ENCODE measurements at regions not wholly inside any gene's neighbourhood (a gene's known extent, or its start where the extent isn't known, plus 50 kb on each side); places are given as distances from the start of the nearest gene placed in this dataset.
"Not testable (repeated sequence)": the region's sequence is repeated elsewhere in the genome, so short reads cannot be mapped to it uniquely, and the experiment has no call there.

DNA sequence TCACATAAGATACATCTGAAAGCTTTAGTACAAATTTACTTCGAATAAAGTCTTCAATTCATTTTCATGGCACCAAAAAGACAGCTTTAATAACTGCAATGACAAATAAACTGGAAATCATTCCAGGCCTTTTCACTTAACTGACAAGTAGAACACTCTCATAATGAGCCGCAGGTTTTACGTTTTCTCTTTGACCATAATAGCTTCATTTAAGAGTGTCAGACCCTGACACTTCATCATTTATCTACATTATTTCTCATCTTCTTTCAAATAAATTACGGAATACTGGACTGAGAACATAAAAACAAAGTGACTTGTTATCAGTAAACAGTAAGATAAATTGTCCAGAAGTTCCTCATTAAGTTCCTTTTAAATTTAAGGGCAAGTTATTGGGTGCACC lies 1252.9 kb upstream of the ACVR2A start:
- DNase-seq (ENCODE audit: low spot score): no peak
- Mint-ChIP-seq H3K4me3 (no peak overlapping the region), H3K9me3 (no peaks in the 10 kb centered on the region), H3K27me3 (ENCODE audit: insufficient read depth) (no peaks in the 10 kb centered on the region), H3K4me1 (ENCODE audit: low read depth) (no peaks in the 10 kb centered on the region), H3K36me3 (ENCODE audit: low read depth) (no peaks in the 10 kb centered on the region), H3K27ac (no peak overlapping the region)
- intact Hi-C loops (cut with micrococcal nuclease): no loop called here

DNA sequence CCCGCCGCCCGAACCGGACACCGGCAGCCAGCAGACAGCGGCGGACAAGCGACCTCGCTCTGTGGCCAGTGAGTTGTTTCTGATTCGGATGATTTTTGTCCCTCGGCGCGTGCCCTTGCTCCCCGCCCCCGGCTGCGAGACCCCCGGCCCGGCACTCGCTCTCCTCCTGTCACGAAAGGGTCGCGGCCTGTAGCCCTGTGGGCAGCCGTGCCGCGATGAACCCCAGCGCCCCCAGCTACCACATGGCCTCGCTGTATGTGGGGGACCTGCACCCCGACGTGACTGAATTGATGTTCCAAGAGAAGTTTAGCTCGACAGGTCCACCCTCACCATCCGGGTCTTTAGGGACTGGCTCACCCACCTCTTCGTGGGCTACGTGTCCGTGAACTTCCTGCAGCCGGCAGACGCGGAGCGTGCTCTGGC lies 1257.5 kb upstream of the ACVR2A start:
- no peaks in the 10 kb centered on the region for H3K9me3 Mint-ChIP-seq
- H3K27me3 Mint-ChIP-seq (ENCODE audit: insufficient read depth): no peaks in the 10 kb centered on the region
- no peak for DNase-seq (ENCODE audit: low spot score)
- intact Hi-C loops (cut with micrococcal nuclease): no loop called here
- H3K36me3 Mint-ChIP-seq (ENCODE audit: low read depth): no peaks in the 10 kb centered on the region
- H3K4me3 Mint-ChIP-seq: no peak overlapping the region
- H3K4me1 Mint-ChIP-seq (ENCODE audit: low read depth): no peaks in the 10 kb centered on the region
- H3K27ac Mint-ChIP-seq: no peak overlapping the region

DNA sequence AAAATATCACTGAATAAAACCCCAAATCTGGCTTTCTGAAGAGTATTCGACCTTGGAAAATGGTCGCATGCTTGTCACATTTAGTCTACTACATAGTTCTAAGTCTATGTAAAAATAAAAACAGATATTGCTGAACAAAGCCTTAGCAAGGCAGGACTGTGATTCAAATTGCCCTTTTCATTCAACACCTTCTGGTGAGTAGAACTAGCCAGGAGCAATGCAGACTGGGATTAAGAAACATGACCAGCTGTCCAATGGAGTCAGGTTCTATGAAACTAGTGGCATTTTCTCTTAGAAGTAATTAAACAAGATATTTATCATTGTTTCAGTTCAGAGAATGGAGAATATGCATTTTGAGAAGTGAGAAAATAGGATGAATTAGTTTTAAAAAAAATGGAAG lies 1260.5 kb upstream of the ACVR2A start:
- Mint-ChIP-seq H3K27me3 (ENCODE audit: insufficient read depth) (no peaks in the 10 kb centered on the region), H3K9me3 (no peaks in the 10 kb centered on the region), H3K27ac (no peak overlapping the region), H3K4me3 (no peak overlapping the region), H3K36me3 (ENCODE audit: low read depth) (no peaks in the 10 kb centered on the region), H3K4me1 (ENCODE audit: low read depth) (no peaks in the 10 kb centered on the region)
- intact Hi-C loops (cut with micrococcal nuclease): no loop called here
- no peak for DNase-seq (ENCODE audit: low spot score)

DNA sequence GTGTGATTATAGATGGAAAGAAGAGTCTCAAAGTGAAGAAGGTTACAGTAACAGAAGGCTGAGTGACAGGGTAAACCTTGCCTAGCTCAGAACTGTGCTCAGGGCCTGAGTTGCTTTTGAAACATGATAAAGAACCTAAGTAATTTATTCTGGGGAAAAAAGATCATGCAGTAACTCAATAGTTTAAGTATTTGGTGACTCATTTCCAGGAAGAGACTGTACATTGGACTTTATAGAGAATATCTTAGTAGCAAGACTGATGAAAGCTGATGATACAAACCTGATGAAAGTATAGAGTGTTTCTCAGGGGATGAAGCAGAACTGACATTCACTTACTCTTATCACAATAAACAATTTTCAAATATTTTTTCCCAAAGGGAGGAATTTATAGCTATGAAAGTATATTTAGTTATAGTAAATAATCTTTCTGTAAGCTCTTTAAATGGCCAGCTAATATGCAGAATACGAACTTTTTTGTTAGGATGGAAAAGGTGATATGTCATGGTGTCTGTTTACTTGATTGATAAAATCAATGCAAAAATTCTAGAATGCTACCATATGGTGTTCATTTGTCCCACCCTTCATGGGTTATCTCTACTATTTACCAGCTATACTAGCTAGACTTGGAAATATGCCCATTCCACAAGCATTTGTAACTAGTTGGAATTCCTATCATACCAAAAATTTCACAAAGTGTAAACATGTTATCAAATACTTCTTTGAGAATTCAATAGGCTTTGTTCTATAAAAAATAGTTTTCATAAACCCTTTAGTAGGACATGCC lies 1265.5 kb upstream of the ACVR2A start:
- Mint-ChIP-seq H3K4me3 (no peak overlapping the region), H3K36me3 (ENCODE audit: low read depth) (no peaks in the 10 kb centered on the region), H3K27ac (no peak overlapping the region), H3K4me1 (ENCODE audit: low read depth) (no peaks in the 10 kb centered on the region), H3K9me3 (no peaks in the 10 kb centered on the region), H3K27me3 (ENCODE audit: insufficient read depth) (no peaks in the 10 kb centered on the region)
- DNase-seq (ENCODE audit: low spot score): no peak
- intact Hi-C loops (cut with micrococcal nuclease): no loop called here

DNA sequence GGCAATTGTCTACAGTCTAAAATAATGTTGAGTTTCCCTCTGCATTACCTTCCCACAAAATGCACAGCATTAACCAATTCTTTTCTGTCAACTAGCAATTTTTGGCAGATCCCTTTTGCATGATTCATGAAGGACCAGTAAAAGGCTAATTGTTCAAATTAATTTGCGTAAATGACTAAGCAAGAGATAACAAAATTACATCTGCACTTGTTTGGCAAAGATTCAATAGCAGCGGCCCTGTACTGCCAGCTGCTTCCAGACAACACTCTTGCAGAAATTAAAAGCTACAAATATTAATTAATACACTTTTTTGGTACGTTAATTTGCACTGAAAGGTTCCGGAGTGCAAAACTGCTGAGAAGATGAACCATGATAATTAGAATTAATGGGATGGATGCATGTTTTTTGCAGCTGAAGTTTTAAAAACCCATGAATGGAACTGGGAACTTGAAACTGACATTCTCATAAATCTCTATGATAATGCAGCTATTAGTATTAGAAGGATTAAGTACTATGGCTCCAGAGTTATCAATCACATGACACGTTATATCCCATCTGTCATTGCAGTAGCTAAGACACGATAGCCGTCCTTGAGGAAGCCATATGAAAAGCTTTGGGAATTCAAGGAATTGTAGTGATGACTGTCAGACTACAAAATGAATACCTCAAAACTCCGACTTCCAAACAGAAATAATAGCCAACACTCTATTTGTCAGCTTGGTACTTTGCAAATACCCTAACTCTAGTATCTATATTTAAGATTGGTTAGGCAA lies 1268.3 kb upstream of the ACVR2A start:
- Mint-ChIP-seq H3K4me3 (no peak overlapping the region), H3K9me3 (no peaks in the 10 kb centered on the region), H3K27ac (no peak overlapping the region), H3K4me1 (ENCODE audit: low read depth) (no peaks in the 10 kb centered on the region), H3K27me3 (ENCODE audit: insufficient read depth) (no peaks in the 10 kb centered on the region), H3K36me3 (ENCODE audit: low read depth) (no peaks in the 10 kb centered on the region)
- intact Hi-C loops (cut with micrococcal nuclease): no loop called here
- no peak for DNase-seq (ENCODE audit: low spot score)

DNA sequence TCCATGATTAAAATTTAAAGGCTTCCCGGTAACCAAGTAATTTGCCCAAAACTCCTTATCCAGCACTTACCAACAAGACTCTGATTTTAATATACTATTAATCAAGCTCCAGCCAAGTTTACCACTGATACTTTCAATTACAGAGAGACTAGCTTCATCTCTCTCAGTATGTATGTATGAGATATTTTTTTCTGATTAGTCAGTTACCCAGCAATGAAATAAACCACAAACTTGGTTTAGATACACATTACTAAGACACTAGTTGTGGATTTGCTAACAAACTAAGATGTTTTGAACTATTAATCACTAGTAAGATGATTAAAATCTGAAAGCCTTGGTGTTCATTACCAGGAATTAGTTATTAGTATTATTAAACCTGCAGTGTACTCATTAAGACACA lies 1272.2 kb upstream of the ACVR2A start:
- Mint-ChIP-seq H3K4me1 (ENCODE audit: low read depth) (no peaks in the 10 kb centered on the region), H3K27me3 (ENCODE audit: insufficient read depth) (peaks cover 2% of the 10 kb centered on the region), H3K36me3 (ENCODE audit: low read depth) (no peaks in the 10 kb centered on the region), H3K27ac (no peak overlapping the region), H3K9me3 (no peaks in the 10 kb centered on the region), H3K4me3 (no peak overlapping the region)
- no peak for DNase-seq (ENCODE audit: low spot score)
- intact Hi-C loops (cut with micrococcal nuclease): no loop called here

DNA sequence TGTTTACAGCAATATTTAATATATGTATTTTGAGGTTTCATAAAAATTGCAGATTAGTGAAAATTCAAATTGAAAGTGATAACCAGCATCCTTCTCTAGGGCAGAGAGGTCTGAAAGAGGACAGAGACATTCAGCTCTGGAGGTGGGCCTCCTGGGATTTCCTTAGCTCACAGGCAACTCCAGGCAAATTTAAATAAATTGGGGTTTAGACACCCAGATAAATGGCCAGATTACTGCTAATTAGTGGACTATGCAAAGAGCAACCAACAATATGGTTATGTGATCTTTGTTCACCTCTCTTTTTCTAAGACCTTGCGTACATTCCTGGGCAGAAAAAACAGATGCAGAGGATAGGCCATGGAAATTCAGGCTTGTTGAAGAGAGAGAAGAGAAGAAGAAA lies 1282.8 kb upstream of the ACVR2A start:
- no peak overlapping the region for H3K27ac Mint-ChIP-seq
- no peaks in the 10 kb centered on the region for H3K4me1 Mint-ChIP-seq (ENCODE audit: low read depth)
- intact Hi-C loops (cut with micrococcal nuclease): no loop called here
- H3K36me3 Mint-ChIP-seq (ENCODE audit: low read depth): no peaks in the 10 kb centered on the region
- no peak overlapping the region for H3K4me3 Mint-ChIP-seq
- H3K27me3 Mint-ChIP-seq (ENCODE audit: insufficient read depth): no peaks in the 10 kb centered on the region
- DNase-seq (ENCODE audit: low spot score): no peak
- no peaks in the 10 kb centered on the region for H3K9me3 Mint-ChIP-seq

DNA sequence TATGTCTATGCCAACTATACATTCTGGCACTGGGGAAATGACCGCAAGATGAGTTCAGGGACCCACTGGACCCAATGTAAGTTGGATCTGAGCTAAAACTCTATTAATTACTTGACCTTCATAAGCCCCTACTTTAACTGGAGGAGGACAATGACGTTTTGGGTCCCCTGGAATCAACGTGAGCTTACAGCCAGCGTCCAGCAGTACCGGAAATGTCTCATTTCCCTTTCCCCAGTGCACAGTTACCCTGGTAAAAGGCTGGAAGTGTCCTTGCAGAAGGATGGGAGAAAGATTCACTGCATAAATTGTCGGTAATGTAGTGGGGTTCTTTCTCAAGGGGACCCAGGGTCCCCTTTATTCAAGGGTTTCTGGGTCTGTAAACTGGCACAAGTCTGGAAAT lies 1297.6 kb upstream of the ACVR2A start:
- no peak for DNase-seq (ENCODE audit: low spot score)
- no peak overlapping the region for H3K27ac Mint-ChIP-seq
- H3K4me1 Mint-ChIP-seq (ENCODE audit: low read depth): no peaks in the 10 kb centered on the region
- no peaks in the 10 kb centered on the region for H3K9me3 Mint-ChIP-seq
- no peaks in the 10 kb centered on the region for H3K36me3 Mint-ChIP-seq (ENCODE audit: low read depth)
- no peak overlapping the region for H3K4me3 Mint-ChIP-seq
- H3K27me3 Mint-ChIP-seq (ENCODE audit: insufficient read depth): no peaks in the 10 kb centered on the region
- intact Hi-C loops (cut with micrococcal nuclease): no loop called here

DNA sequence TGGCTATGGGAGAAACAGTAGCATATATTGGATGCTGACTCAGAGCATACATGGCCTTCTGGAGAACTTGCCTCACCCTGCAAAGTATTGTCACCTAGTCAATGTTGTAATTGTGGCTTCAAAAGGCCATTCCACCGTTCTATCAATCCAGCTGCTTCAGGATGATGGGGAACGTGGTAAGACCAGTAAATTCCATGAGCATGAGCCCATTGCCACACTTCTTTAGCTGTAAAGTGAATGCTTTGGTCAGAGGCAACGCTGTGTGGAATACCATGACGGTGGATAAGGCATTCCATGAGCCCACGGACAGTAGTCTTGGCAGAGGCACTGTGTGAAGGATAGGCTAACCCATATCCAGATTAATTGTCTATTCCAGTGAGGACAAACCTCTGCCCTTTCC lies 1300.1 kb upstream of the ACVR2A start:
- no peak for DNase-seq (ENCODE audit: low spot score)
- Mint-ChIP-seq H3K36me3 (ENCODE audit: low read depth) (no peaks in the 10 kb centered on the region), H3K4me1 (ENCODE audit: low read depth) (no peaks in the 10 kb centered on the region), H3K4me3 (no peak overlapping the region), H3K27me3 (ENCODE audit: insufficient read depth) (no peaks in the 10 kb centered on the region), H3K9me3 (no peaks in the 10 kb centered on the region), H3K27ac (no peak overlapping the region)
- intact Hi-C loops (cut with micrococcal nuclease): no loop called here

DNA sequence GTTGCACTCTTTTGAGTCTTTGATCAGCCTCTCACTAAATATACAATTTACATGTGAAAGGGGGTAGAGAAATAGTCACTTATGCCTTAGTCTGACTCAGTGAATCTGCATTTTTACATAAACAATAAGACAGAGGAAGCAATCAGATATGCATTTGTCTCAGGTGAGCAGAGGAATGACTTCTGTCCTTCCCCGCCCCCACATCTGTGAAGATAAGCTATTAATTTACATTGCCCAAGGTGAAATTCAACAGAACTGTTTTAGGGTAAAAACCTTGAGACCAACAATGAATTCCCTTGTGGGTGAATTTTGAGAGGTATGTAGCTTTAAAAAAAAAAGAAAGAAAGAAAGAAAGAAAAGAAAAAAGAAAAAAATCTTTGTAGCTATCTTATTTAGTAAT lies 1302.9 kb upstream of the ACVR2A start:
- DNase-seq (ENCODE audit: low spot score): no peak
- Mint-ChIP-seq H3K9me3 (no peaks in the 10 kb centered on the region), H3K4me3 (no peak overlapping the region), H3K27me3 (ENCODE audit: insufficient read depth) (no peaks in the 10 kb centered on the region), H3K36me3 (ENCODE audit: low read depth) (no peaks in the 10 kb centered on the region), H3K4me1 (ENCODE audit: low read depth) (no peaks in the 10 kb centered on the region), H3K27ac (no peak overlapping the region)
- intact Hi-C loops (cut with micrococcal nuclease): no loop called here

DNA sequence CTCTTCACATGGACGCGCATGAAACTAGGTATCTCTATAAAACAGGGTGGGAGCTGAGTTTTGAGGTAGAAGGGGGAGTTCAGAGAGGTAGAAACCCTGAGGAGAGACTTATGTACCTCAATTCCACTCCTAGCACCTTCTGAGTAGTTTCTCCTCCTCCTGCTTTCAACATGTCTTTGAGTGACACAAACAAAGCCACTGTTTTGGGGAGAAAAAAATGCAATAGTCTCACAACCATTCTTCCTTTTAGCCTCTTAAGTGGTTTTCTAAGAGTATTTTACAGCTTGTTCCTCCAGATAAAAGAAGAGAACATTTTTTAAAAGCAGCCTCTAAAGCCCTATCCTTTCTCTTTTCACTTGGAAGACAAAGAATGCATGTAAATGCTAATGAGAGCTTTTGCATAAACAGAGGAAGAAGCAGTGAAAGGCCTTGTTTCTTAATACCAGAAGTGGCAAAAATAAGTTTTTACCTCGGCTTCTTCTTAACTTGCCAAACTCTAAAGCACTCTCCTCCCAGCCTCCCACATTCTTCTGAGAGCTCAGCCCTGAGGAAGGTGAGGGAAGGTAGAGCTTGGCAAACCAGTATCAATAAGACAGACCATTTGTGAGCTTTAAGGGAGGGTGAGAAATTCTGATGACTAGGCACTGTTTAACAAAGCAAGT lies 1304.4 kb upstream of the ACVR2A start:
- Mint-ChIP-seq H3K4me3 (no peak overlapping the region), H3K27me3 (ENCODE audit: insufficient read depth) (no peaks in the 10 kb centered on the region), H3K27ac (no peak overlapping the region), H3K36me3 (ENCODE audit: low read depth) (no peaks in the 10 kb centered on the region), H3K4me1 (ENCODE audit: low read depth) (no peaks in the 10 kb centered on the region), H3K9me3 (no peaks in the 10 kb centered on the region)
- DNase-seq (ENCODE audit: low spot score): no peak
- intact Hi-C loops (cut with micrococcal nuclease): no loop called here

DNA sequence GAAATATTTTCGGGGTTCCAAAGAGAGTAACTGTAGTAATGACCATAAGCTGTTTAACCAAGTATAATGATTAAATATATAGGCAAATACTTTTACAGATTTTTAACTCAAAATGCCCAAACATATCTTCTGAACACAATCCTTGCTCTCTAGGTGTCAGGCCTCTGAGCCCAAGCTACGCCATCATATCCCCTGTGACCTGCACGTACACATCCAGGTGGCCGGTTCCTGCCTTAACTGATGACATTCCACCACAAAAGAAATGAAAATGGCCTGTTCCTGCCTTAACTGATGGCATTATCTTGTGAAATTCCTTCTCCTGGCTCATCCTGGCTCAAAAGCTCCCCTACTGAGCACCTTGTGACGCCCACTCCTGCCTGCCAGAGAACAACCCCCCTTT lies 1305.1 kb upstream of the ACVR2A start:
- H3K4me3 Mint-ChIP-seq; H3K27ac Mint-ChIP-seq; H3K36me3 Mint-ChIP-seq (ENCODE audit: low read depth); H3K4me1 Mint-ChIP-seq (ENCODE audit: low read depth); intact Hi-C loops (cut with micrococcal nuclease); H3K27me3 Mint-ChIP-seq (ENCODE audit: insufficient read depth); H3K9me3 Mint-ChIP-seq; DNase-seq (ENCODE audit: low spot score): not testable (repeated sequence)

DNA sequence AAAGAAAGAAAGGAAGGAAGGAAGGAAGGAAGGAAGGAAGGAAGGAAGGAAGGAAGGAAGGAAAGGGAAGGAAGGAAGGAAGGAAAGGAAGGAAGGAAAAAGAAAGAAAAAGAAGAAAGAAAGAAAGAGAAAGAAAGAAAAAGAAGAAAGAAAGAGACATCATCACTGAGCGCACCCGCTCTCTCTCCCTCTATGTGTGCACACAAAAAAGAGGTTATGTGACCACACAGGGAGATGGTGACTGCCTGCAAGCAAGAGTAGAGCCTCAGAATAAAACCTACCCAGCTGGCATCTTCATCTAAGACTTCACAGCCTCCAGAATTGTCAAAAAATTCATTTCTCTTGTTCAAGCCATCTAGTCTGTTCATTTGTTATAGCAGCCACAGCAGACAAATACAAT lies 1307.4 kb upstream of the ACVR2A start:
- Mint-ChIP-seq H3K27me3 (ENCODE audit: insufficient read depth) (no peaks in the 10 kb centered on the region), H3K27ac (no peak overlapping the region), H3K36me3 (ENCODE audit: low read depth) (no peaks in the 10 kb centered on the region), H3K4me1 (ENCODE audit: low read depth) (no peaks in the 10 kb centered on the region), H3K9me3 (no peaks in the 10 kb centered on the region), H3K4me3 (no peak overlapping the region)
- intact Hi-C loops (cut with micrococcal nuclease): no loop called here
- DNase-seq (ENCODE audit: low spot score): no peak

Measured in activated T-helper 1 cell treated with anti-CD3 and anti-CD28 coated beads, Interleukin-12 subunit alpha, Interleukin-12 subunit beta, Interleukin-2, Interleukin-4 antibody, amounts not matched to agents 30 ng/mL and 10 ng/mL and 1 ng/mL, durations not matched to agents 14 hours and 24 hours and 36 hours (primary cell).